CD4-positive, CD25-positive, alpha-beta regulatory T cell (primary cell): ENCODE measurements at regions not wholly inside any gene's neighbourhood (a gene's known extent, or its start where the extent isn't known, plus 50 kb on each side); places are given as distances from the start of the nearest gene placed in this dataset.

Experiments used
- ATAC-seq, 2 donors: fragments of 150-1000 bp; cut with Tn5 transposase; one replicate each; pipeline ENCODE4 v1.10.0; 2021; ENCODE audit warnings: low read depth in 2 of 2, moderate number of reproducible peaks in 2 of 2, moderate library complexity in 1 of 2
- DNase-seq, 3 donors: peaks; one replicate each; pipeline versions ENCODE4 v3.0.0 to v3.0.0-alpha.2; 2012 to 2022; ENCODE audit warnings: mixed read lengths in 1 of 3
- H3K27ac ChIP-seq: one replicate; pipeline ENCODE4 v1.7.0; 2013; ENCODE audit warnings: mild to moderate bottlenecking, low read length; ENCODE audit not compliant: insufficient read depth, poor library complexity, severe bottlenecking
- H3K27me3 ChIP-seq: one replicate; pipeline ENCODE4 v1.7.0; 2013; ENCODE audit warnings: low read length; ENCODE audit not compliant: control insufficient read depth, insufficient read depth
- H3K36me3 ChIP-seq: one replicate; pipeline ENCODE4 v1.7.0; 2013; ENCODE audit warnings: mild to moderate bottlenecking, low read length, moderate library complexity; ENCODE audit not compliant: control insufficient read depth, insufficient read depth
- H3K4me1 ChIP-seq: 2 replicates; pipeline ENCODE4 v1.7.0; 2013; ENCODE audit warnings: mild to moderate bottlenecking, low read length; ENCODE audit not compliant: insufficient read depth, control insufficient read depth, poor library complexity, severe bottlenecking
- H3K4me3 ChIP-seq: one replicate; pipeline ENCODE4 v1.7.0; 2013; ENCODE audit warnings: low read depth, mild to moderate bottlenecking, low read length, moderate library complexity
- H3K9me3 ChIP-seq, 2 experiments: 1 replicate in 1 of 2; 2 replicates in 1 of 2; pipeline ENCODE4 v1.7.0; 2013; ENCODE audit warnings: low read length in 2 of 2, mild to moderate bottlenecking in 1 of 2, moderate library complexity in 1 of 2; ENCODE audit not compliant: control insufficient read depth in 2 of 2
- H3K27ac Mint-ChIP-seq, 3 donors: one replicate each; pipeline ENCODE4 v1.8.0; 2020 to 2022; ENCODE audit warnings: mild to moderate bottlenecking in 3 of 3, mixed read lengths in 3 of 3, moderate library complexity in 2 of 3
- H3K27me3 Mint-ChIP-seq: one replicate; pipeline ENCODE4 v1.8.0; 2022; ENCODE audit warnings: mild to moderate bottlenecking, mixed read lengths
- H3K36me3 Mint-ChIP-seq: one replicate; pipeline ENCODE4 v1.8.0; 2020; ENCODE audit warnings: mixed read lengths
- H3K4me1 Mint-ChIP-seq, 4 donors: one replicate each; pipeline ENCODE4 v1.8.0; 2020 to 2022; ENCODE audit warnings: mixed read lengths in 4 of 4, mild to moderate bottlenecking in 1 of 4
- H3K4me3 Mint-ChIP-seq, 4 donors: one replicate each; pipeline ENCODE4 v1.8.0; 2020 to 2022; ENCODE audit warnings: mild to moderate bottlenecking in 4 of 4, mixed read lengths in 4 of 4, moderate library complexity in 3 of 4
- H3K9me3 Mint-ChIP-seq, 7 donors: one replicate each; pipeline ENCODE4 v1.8.0; 2020 to 2022; ENCODE audit warnings: mixed read lengths in 7 of 7, mild to moderate bottlenecking in 3 of 7, moderate library complexity in 2 of 7

DNA sequence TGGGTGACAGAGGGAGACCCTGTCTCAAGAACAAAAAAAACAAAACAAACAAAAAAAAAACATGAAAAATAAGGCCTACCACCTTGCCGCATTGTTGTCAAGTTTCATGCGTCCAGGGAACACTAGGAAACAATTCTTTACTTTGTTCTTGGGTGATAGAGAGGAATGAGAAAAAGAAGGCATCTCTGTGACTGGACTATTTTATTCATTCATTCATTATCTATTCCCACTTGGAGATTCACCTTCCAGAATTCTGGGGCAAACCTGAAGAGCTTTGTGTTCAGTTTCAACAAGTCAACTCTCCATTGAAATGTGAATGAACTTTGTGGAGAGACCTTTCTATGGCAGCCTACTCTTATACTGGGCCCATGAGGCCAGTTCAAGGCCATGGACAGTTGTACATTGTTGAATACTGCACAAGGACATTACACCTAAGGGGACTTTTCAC, 88.5 kb upstream of the NDUFV2 start:
- Histone ChIP-seq H3K36me3 (no peaks in the 10 kb centered on the region), H3K27me3 (no peaks in the 10 kb centered on the region), H3K9me3 (no peaks in the 10 kb centered on the region), H3K27ac (no peak overlapping the region), H3K4me3 (no peak overlapping the region), H3K4me1 (peaks cover 4% of the 10 kb centered on the region)
- peaks cover 0 to 2% (median 0%) of the 10 kb centered on the region in 7 donors for H3K9me3 Mint-ChIP-seq
- no peaks in the 10 kb centered on the region for H3K36me3 Mint-ChIP-seq
- no peak overlapping the region for H3K27ac Mint-ChIP-seq
- no peak for DNase-seq
- no peak for ATAC-seq
- no peak overlapping the region for H3K4me3 Mint-ChIP-seq
- peaks cover 10% of the 10 kb centered on the region for H3K27me3 Mint-ChIP-seq
- peaks cover 0 to 8% (median 2%) of the 10 kb centered on the region in 4 donors for H3K4me1 Mint-ChIP-seq

GRCh38 chr18:9015689-9016088, 86.8 kb upstream of the NDUFV2 start:
- Mint-ChIP-seq H3K27ac (no peak overlapping the region), H3K9me3 (peaks cover 0 to 2% (median 0%) of the 10 kb centered on the region in 7 donors), H3K4me3 (no peak overlapping the region), H3K27me3 (no peaks in the 10 kb centered on the region), H3K36me3 (no peaks in the 10 kb centered on the region), H3K4me1 (peaks cover 0 to 8% (median 2%) of the 10 kb centered on the region in 4 donors)
- peaks cover 4% of the 10 kb centered on the region for H3K4me1 ChIP-seq
- ATAC-seq, result no peak
- H3K27ac ChIP-seq, result no peak overlapping the region
- no peak overlapping the region for H3K4me3 ChIP-seq
- DNase-seq, result no peak
- H3K27me3 ChIP-seq, result no peaks in the 10 kb centered on the region
- no peaks in the 10 kb centered on the region for H3K36me3 ChIP-seq
- H3K9me3 ChIP-seq, result no peaks in the 10 kb centered on the region

- no peak overlapping the region for H3K27ac Mint-ChIP-seq
- no peaks in the 10 kb centered on the region for H3K36me3 Mint-ChIP-seq
Observed at GRCh38 chr18:9016633-9017166, 85.8 kb upstream of the NDUFV2 start.

GRCh38 chr18:9017167-9017904, 85.2 kb upstream of the NDUFV2 start:
- H3K27ac Mint-ChIP-seq, result no peak overlapping the region
- peak; percentile 77 to 85 for ATAC-seq
- H3K27me3 Mint-ChIP-seq, result no peaks in the 10 kb centered on the region
- no peaks in the 10 kb centered on the region for H3K9me3 Mint-ChIP-seq
- peak overlapping the region in 3 of 4 donors; percentile 48 to 74 (median 66) for H3K4me3 Mint-ChIP-seq
- no peaks in the 10 kb centered on the region for H3K9me3 ChIP-seq
- no peaks in the 10 kb centered on the region for H3K27me3 ChIP-seq
- peaks cover 4% of the 10 kb centered on the region for H3K4me1 ChIP-seq
- peaks cover 0 to 8% (median 2%) of the 10 kb centered on the region in 4 donors for H3K4me1 Mint-ChIP-seq
- peak in 1 of 3 donors; percentile 67 for DNase-seq
- no peak overlapping the region for H3K4me3 ChIP-seq
- no peaks in the 10 kb centered on the region for H3K36me3 ChIP-seq
- H3K36me3 Mint-ChIP-seq, result no peaks in the 10 kb centered on the region
- H3K27ac ChIP-seq, result no peak overlapping the region

More at GRCh38 chr18:9016633-9017166, 85.8 kb upstream of the NDUFV2 start:
- Histone ChIP-seq H3K27ac (no peak overlapping the region), H3K9me3 (no peaks in the 10 kb centered on the region), H3K36me3 (no peaks in the 10 kb centered on the region), H3K4me1 (peaks cover 4% of the 10 kb centered on the region), H3K4me3 (no peak overlapping the region), H3K27me3 (no peaks in the 10 kb centered on the region)
- no peak for DNase-seq
- Mint-ChIP-seq H3K27me3 (no peaks in the 10 kb centered on the region), H3K4me1 (peaks cover 0 to 8% (median 2%) of the 10 kb centered on the region in 4 donors), H3K4me3 (peak overlapping the region in 1 of 4 donors; percentile 48), H3K9me3 (no peaks in the 10 kb centered on the region)
- peak in 1 of 2 donors; percentile 36 for ATAC-seq

DNA sequence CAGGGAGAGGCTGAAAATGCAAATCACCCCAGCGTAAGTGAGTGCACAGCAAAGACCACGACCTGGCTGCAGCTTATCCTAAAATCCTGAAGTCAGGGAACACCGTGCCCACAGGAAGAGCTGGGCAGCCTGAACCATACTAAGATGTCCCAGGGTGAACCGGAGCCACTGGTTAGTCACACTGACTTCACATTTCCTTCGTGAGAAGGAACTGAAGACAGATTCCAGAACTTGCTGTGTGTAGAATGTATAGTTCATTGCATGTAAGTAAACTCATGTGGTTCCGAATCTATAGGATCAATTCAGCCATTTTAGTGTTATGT, 84.6 kb upstream of the NDUFV2 start:
- Mint-ChIP-seq H3K4me3 (peak overlapping the region in 1 of 4 donors; percentile 48), H3K27ac (no peak overlapping the region), H3K4me1 (peaks cover 0 to 8% (median 2%) of the 10 kb centered on the region in 4 donors), H3K9me3 (no peaks in the 10 kb centered on the region), H3K27me3 (no peaks in the 10 kb centered on the region), H3K36me3 (no peaks in the 10 kb centered on the region)
- no peak overlapping the region for H3K27ac ChIP-seq
- H3K4me1 ChIP-seq, result peaks cover 4% of the 10 kb centered on the region
- DNase-seq (no peak), ATAC-seq (no peak)
- no peaks in the 10 kb centered on the region for H3K36me3 ChIP-seq
- no peak overlapping the region for H3K4me3 ChIP-seq
- no peaks in the 10 kb centered on the region for H3K9me3 ChIP-seq
- no peaks in the 10 kb centered on the region for H3K27me3 ChIP-seq

- Mint-ChIP-seq H3K27me3 (no peaks in the 10 kb centered on the region), H3K4me1 (peaks cover 0 to 8% (median 2%) of the 10 kb centered on the region in 4 donors), H3K36me3 (no peaks in the 10 kb centered on the region), H3K27ac (no peak overlapping the region), H3K9me3 (no peaks in the 10 kb centered on the region), H3K4me3 (no peak overlapping the region)
- DNase-seq (no peak), ATAC-seq (no peak)
- H3K36me3 ChIP-seq, result no peaks in the 10 kb centered on the region
- no peak overlapping the region for H3K27ac ChIP-seq
- H3K9me3 ChIP-seq, result no peaks in the 10 kb centered on the region
- peaks cover 4% of the 10 kb centered on the region for H3K4me1 ChIP-seq
- H3K4me3 ChIP-seq, result no peak overlapping the region
- no peaks in the 10 kb centered on the region for H3K27me3 ChIP-seq
Observed at GRCh38 chr18:9019135-9019534, 83.4 kb upstream of the NDUFV2 start.

GRCh38 chr18:9020221-9020620, 82.3 kb upstream of the NDUFV2 start:
- ATAC-seq (no peak), DNase-seq (no peak)
- Histone ChIP-seq H3K27me3 (no peaks in the 10 kb centered on the region), H3K4me3 (no peak overlapping the region), H3K36me3 (no peaks in the 10 kb centered on the region), H3K9me3 (no peaks in the 10 kb centered on the region), H3K4me1 (peaks cover 4% of the 10 kb centered on the region), H3K27ac (no peak overlapping the region)
- Mint-ChIP-seq H3K27ac (no peak overlapping the region), H3K9me3 (peaks cover 0 to 1% (median 0%) of the 10 kb centered on the region in 7 donors), H3K36me3 (no peaks in the 10 kb centered on the region), H3K4me1 (peaks cover 0 to 8% (median 2%) of the 10 kb centered on the region in 4 donors), H3K4me3 (no peak overlapping the region), H3K27me3 (no peaks in the 10 kb centered on the region)

DNA sequence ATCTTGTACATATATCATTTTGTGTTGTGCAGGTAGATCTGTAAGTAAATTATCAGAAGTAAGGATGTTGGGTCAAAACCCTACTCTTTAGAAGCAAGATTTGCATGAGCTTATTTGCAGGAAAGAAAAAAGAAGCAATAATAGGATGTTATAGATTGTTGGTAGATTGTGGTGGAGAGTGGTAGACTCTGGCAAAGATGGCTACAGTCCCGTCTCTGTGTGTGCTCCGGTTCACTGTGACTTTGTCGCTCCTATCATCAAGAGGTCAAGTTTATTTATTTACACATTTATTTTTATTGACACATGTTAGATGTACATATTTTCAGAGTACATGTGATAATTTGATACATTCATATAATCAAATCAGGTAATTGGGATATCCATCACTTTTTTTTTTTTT, 81.0 kb upstream of the NDUFV2 start:
- Mint-ChIP-seq H3K27me3 (no peaks in the 10 kb centered on the region), H3K36me3 (no peaks in the 10 kb centered on the region), H3K27ac (no peak overlapping the region), H3K4me1 (peaks cover 0 to 8% (median 2%) of the 10 kb centered on the region in 4 donors), H3K9me3 (peaks cover 0 to 1% (median 0%) of the 10 kb centered on the region in 7 donors), H3K4me3 (no peak overlapping the region)
- Histone ChIP-seq H3K9me3 (no peaks in the 10 kb centered on the region), H3K27ac (no peak overlapping the region), H3K36me3 (no peaks in the 10 kb centered on the region), H3K27me3 (no peaks in the 10 kb centered on the region), H3K4me1 (peaks cover 4% of the 10 kb centered on the region), H3K4me3 (no peak overlapping the region)
- ATAC-seq (no peak), DNase-seq (no peak)
